ENCODE measurements at regions not wholly inside any gene's neighbourhood (a gene's known extent, or its start where the extent isn't known, plus 50 kb on each side); places are given as distances from the start of the nearest gene placed in this dataset.

GRCh38 chr5:3856036-3856435 is 260.4 kb downstream of the IRX1 start:
- ATAC-seq (no peak), DNase-seq (no peak)
- intact Hi-C loops (cut with DNase I, micrococcal nuclease) = no loop called here
- no peak overlapping the region for H3K27ac Mint-ChIP-seq
- ChIA-PET CTCF (interaction anchor here (0.8 kb wide), 1 partner anchor 439 kb away, joined by 3 read pairs; no protein-coding TSS in a partner anchor), POLR2A (no interaction called here)
- H3K4me1 Mint-ChIP-seq = no peaks in the 10 kb centered on the region
- no peak overlapping the region for H3K4me3 Mint-ChIP-seq
- no peaks in the 10 kb centered on the region for H3K27me3 Mint-ChIP-seq
- no peaks in the 10 kb centered on the region for H3K36me3 Mint-ChIP-seq (ENCODE audit: low read depth)
- no peaks in the 10 kb centered on the region for H3K9me3 Mint-ChIP-seq (ENCODE audit: low read depth)

GRCh38 chr5:3858524-3858923 is 262.9 kb downstream of the IRX1 start:
- no peak for DNase-seq
- intact Hi-C loops (cut with DNase I, micrococcal nuclease) = no loop called here
- ATAC-seq = no peak
- H3K36me3 Mint-ChIP-seq (ENCODE audit: low read depth) = no peaks in the 10 kb centered on the region
- no peak overlapping the region for H3K4me3 Mint-ChIP-seq
- no peaks in the 10 kb centered on the region for H3K27me3 Mint-ChIP-seq
- no peaks in the 10 kb centered on the region for H3K9me3 Mint-ChIP-seq (ENCODE audit: low read depth)
- CTCF ChIA-PET = no interaction called here
- no peak overlapping the region for H3K27ac Mint-ChIP-seq
- H3K4me1 Mint-ChIP-seq = no peaks in the 10 kb centered on the region
- POLR2A ChIA-PET = no interaction called here

- no peaks in the 10 kb centered on the region for H3K36me3 Mint-ChIP-seq (ENCODE audit: low read depth)
- POLR2A ChIA-PET = no interaction called here
Measured at GRCh38 chr5:3862906-3863305, 267.3 kb downstream of the IRX1 start.

GRCh38 chr5:3875144-3875543 is 279.5 kb downstream of the IRX1 start:
- no peaks in the 10 kb centered on the region for H3K4me1 Mint-ChIP-seq
- ChIA-PET CTCF (no interaction called here), POLR2A (no interaction called here)
- DNase-seq (no peak), ATAC-seq (no peak)
- H3K27ac Mint-ChIP-seq = no peak overlapping the region
- H3K27me3 Mint-ChIP-seq = no peaks in the 10 kb centered on the region
- intact Hi-C loops (cut with DNase I, micrococcal nuclease) = no loop called here
- peaks cover 2% of the 10 kb centered on the region for H3K9me3 Mint-ChIP-seq (ENCODE audit: low read depth)
- H3K4me3 Mint-ChIP-seq = no peak overlapping the region
- H3K36me3 Mint-ChIP-seq (ENCODE audit: low read depth) = no peaks in the 10 kb centered on the region

More at GRCh38 chr5:3862906-3863305, 267.3 kb downstream of the IRX1 start:
- no peaks in the 10 kb centered on the region for H3K27me3 Mint-ChIP-seq
- DNase-seq (no peak), ATAC-seq (no peak)
- no peaks in the 10 kb centered on the region for H3K9me3 Mint-ChIP-seq (ENCODE audit: low read depth)
- no peaks in the 10 kb centered on the region for H3K4me1 Mint-ChIP-seq
- intact Hi-C loops (cut with DNase I, micrococcal nuclease) = no loop called here
- H3K4me3 Mint-ChIP-seq = no peak overlapping the region
- no peak overlapping the region for H3K27ac Mint-ChIP-seq
- CTCF ChIA-PET = no interaction called here

GRCh38 chr5:3878267-3878666 is 282.6 kb downstream of the IRX1 start:
- intact Hi-C loops (cut with DNase I, micrococcal nuclease) = no loop called here

GRCh38 chr5:3883040-3883439 is 287.4 kb downstream of the IRX1 start:
- no peak for ATAC-seq
- intact Hi-C loops (cut with DNase I, micrococcal nuclease) = no loop called here
- H3K4me1 Mint-ChIP-seq = peaks cover 6% of the 10 kb centered on the region
- CTCF ChIA-PET = no interaction called here
- no peaks in the 10 kb centered on the region for H3K36me3 Mint-ChIP-seq (ENCODE audit: low read depth)
- no peak for DNase-seq
- H3K27ac Mint-ChIP-seq = no peak overlapping the region
- POLR2A ChIA-PET = no interaction called here
- H3K9me3 Mint-ChIP-seq (ENCODE audit: low read depth) = no peaks in the 10 kb centered on the region
- no peak overlapping the region for H3K4me3 Mint-ChIP-seq
- peaks cover 3% of the 10 kb centered on the region for H3K27me3 Mint-ChIP-seq

More at GRCh38 chr5:3878267-3878666, 282.6 kb downstream of the IRX1 start:
- no peak overlapping the region for H3K27ac Mint-ChIP-seq
- DNase-seq = no peak
- CTCF ChIA-PET = no interaction called here
- POLR2A ChIA-PET = no interaction called here
- H3K36me3 Mint-ChIP-seq (ENCODE audit: low read depth) = no peaks in the 10 kb centered on the region
- no peaks in the 10 kb centered on the region for H3K9me3 Mint-ChIP-seq (ENCODE audit: low read depth)
- H3K27me3 Mint-ChIP-seq = no peaks in the 10 kb centered on the region
- no peaks in the 10 kb centered on the region for H3K4me1 Mint-ChIP-seq
- H3K4me3 Mint-ChIP-seq = no peak overlapping the region
- no peak for ATAC-seq

GRCh38 chr5:3886524-3887451 is 291.2 kb downstream of the IRX1 start:
- CTCF ChIA-PET = no interaction called here
- Mint-ChIP-seq H3K36me3 (ENCODE audit: low read depth) (no peaks in the 10 kb centered on the region), H3K4me3 (no peak overlapping the region), H3K4me1 (peaks cover 6% of the 10 kb centered on the region), H3K27ac (no peak overlapping the region), H3K9me3 (ENCODE audit: low read depth) (no peaks in the 10 kb centered on the region), H3K27me3 (peaks cover 3% of the 10 kb centered on the region)
- ATAC-seq (no peak), DNase-seq (no peak)
- intact Hi-C loops (cut with DNase I, micrococcal nuclease) = no loop called here
- POLR2A ChIA-PET = no interaction called here

- no peak overlapping the region for H3K27ac Mint-ChIP-seq
- no peaks in the 10 kb centered on the region for H3K9me3 Mint-ChIP-seq (ENCODE audit: low read depth)
- no peak for ATAC-seq
- peaks cover 6% of the 10 kb centered on the region for H3K4me1 Mint-ChIP-seq
- H3K27me3 Mint-ChIP-seq = peaks cover 3% of the 10 kb centered on the region
- no peak for DNase-seq
- no peak overlapping the region for H3K4me3 Mint-ChIP-seq
- no peaks in the 10 kb centered on the region for H3K36me3 Mint-ChIP-seq (ENCODE audit: low read depth)
- intact Hi-C loops (cut with DNase I, micrococcal nuclease) = no loop called here
- CTCF ChIA-PET = no interaction called here
- POLR2A ChIA-PET = no interaction called here
Measured at GRCh38 chr5:3888310-3888709, 292.7 kb downstream of the IRX1 start.

GRCh38 chr5:3889412-3890142 is 293.9 kb downstream of the IRX1 start:
- ChIA-PET CTCF (no interaction called here), POLR2A (no interaction called here)
- Mint-ChIP-seq H3K9me3 (ENCODE audit: low read depth) (no peaks in the 10 kb centered on the region), H3K36me3 (ENCODE audit: low read depth) (no peaks in the 10 kb centered on the region), H3K27ac (no peak overlapping the region), H3K4me1 (peaks cover 6% of the 10 kb centered on the region), H3K4me3 (no peak overlapping the region), H3K27me3 (peaks cover 3% of the 10 kb centered on the region)
- ATAC-seq = no peak
- no peak for DNase-seq
- intact Hi-C loops (cut with DNase I, micrococcal nuclease) = no loop called here

- H3K4me1 Mint-ChIP-seq = peaks cover 5% of the 10 kb centered on the region
- POLR2A ChIA-PET = no interaction called here
- H3K4me3 Mint-ChIP-seq = no peak overlapping the region
- no peaks in the 10 kb centered on the region for H3K36me3 Mint-ChIP-seq (ENCODE audit: low read depth)
- H3K9me3 Mint-ChIP-seq (ENCODE audit: low read depth) = no peaks in the 10 kb centered on the region
- ATAC-seq (no peak), DNase-seq (no peak)
- peaks cover 3% of the 10 kb centered on the region for H3K27me3 Mint-ChIP-seq
- no peak overlapping the region for H3K27ac Mint-ChIP-seq
- CTCF ChIA-PET = no interaction called here
- intact Hi-C loops (cut with DNase I, micrococcal nuclease) = no loop called here
Measured at GRCh38 chr5:3891113-3891512, 295.5 kb downstream of the IRX1 start.

GRCh38 chr5:3893527-3893926 is 297.9 kb downstream of the IRX1 start:
- ChIA-PET POLR2A (interaction anchor here (0.7 kb wide), 1 partner anchor 662 kb away, joined by 3 read pairs; no protein-coding TSS in a partner anchor), CTCF (no interaction called here)
- Mint-ChIP-seq H3K4me3 (no peak overlapping the region), H3K4me1 (no peaks in the 10 kb centered on the region), H3K27me3 (no peaks in the 10 kb centered on the region), H3K36me3 (ENCODE audit: low read depth) (no peaks in the 10 kb centered on the region), H3K27ac (no peak overlapping the region), H3K9me3 (ENCODE audit: low read depth) (peaks cover 10% of the 10 kb centered on the region)
- ATAC-seq (no peak), DNase-seq (no peak)
- intact Hi-C loops (cut with DNase I, micrococcal nuclease) = no loop called here

GRCh38 chr5:3893975-3894374 is 298.3 kb downstream of the IRX1 start:
- CTCF ChIA-PET = no interaction called here
- POLR2A ChIA-PET = interaction anchor here (0.7 kb wide), 1 partner anchor 662 kb away, joined by 3 read pairs; no protein-coding TSS in a partner anchor
- no peaks in the 10 kb centered on the region for H3K27me3 Mint-ChIP-seq

More at GRCh38 chr5:3893975-3894374, 298.3 kb downstream of the IRX1 start:
- no peaks in the 10 kb centered on the region for H3K4me1 Mint-ChIP-seq
- no peak overlapping the region for H3K27ac Mint-ChIP-seq
- no peaks in the 10 kb centered on the region for H3K36me3 Mint-ChIP-seq (ENCODE audit: low read depth)
- no peak for ATAC-seq
- no peak for DNase-seq
- peaks cover 10% of the 10 kb centered on the region for H3K9me3 Mint-ChIP-seq (ENCODE audit: low read depth)
- intact Hi-C loops (cut with DNase I, micrococcal nuclease) = no loop called here
- no peak overlapping the region for H3K4me3 Mint-ChIP-seq

All from activated CD4-positive, alpha-beta T cell treated with anti-CD3 and anti-CD28 coated beads for 36 hours (primary cell).